A673 (cell line): ENCODE measurements at regions not wholly inside any gene's neighbourhood (a gene's known extent, or its start where the extent isn't known, plus 50 kb on each side); places are given as distances from the start of the nearest gene placed in this dataset.

Experiments used
- EZH2 ChIP-seq: fragments of 200-600 bp; sonication (generic); IDR thresholded peaks from 2 replicates; pipeline ENCODE4 v1.6.1; 2017; ENCODE audit warnings: borderline replicate concordance, low read depth, mild to moderate bottlenecking, mixed read lengths, antibody characterized with exemption, low read length; ENCODE audit not compliant: poor library complexity, severe bottlenecking
- TF ChIP-seq, protein P1 (sequence below): fragments of 300-800, 200-600 bp; sonication (generic); conservative IDR thresholded peaks from 2 replicates; pipeline ENCODE4 v1.5.1; 2017; ENCODE audit warnings: low read depth, mild to moderate bottlenecking, antibody characterized with exemption, low read length, moderate library complexity, mixed read lengths

DNA sequence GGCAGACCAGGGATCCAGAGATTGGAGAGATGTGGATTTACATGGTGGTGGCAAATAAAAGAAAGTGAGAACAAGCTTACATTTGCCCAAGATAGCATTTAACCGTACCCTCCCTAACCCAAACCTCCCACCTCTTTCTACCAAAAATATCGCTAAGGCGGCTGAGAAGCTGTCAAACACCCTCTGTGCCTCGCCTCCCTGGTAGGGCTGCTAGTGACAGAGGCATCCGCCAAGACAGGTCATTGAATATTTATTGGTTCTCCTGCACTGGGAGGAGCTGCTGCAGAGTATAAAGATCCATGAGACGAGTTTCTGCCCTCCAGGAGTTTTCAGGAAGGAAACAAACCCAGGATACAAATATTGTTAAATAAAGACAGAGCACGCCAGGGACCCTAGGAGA lies 107.3 kb upstream of the TMC3 start:
- TF ChIP-seq, protein P1, sequence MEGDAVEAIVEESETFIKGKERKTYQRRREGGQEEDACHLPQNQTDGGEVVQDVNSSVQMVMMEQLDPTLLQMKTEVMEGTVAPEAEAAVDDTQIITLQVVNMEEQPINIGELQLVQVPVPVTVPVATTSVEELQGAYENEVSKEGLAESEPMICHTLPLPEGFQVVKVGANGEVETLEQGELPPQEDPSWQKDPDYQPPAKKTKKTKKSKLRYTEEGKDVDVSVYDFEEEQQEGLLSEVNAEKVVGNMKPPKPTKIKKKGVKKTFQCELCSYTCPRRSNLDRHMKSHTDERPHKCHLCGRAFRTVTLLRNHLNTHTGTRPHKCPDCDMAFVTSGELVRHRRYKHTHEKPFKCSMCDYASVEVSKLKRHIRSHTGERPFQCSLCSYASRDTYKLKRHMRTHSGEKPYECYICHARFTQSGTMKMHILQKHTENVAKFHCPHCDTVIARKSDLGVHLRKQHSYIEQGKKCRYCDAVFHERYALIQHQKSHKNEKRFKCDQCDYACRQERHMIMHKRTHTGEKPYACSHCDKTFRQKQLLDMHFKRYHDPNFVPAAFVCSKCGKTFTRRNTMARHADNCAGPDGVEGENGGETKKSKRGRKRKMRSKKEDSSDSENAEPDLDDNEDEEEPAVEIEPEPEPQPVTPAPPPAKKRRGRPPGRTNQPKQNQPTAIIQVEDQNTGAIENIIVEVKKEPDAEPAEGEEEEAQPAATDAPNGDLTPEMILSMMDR = no peak
- TF ChIP-seq EZH2 = no peak
